T-helper 1 cell treated with Interleukin-12 subunit alpha and Interleukin-12 subunit beta and Interleukin-4 antibody, amounts not matched to agents 30 μg/mL and 1 μg/mL, for 36 hours (primary cell): ENCODE measurements at regions not wholly inside any gene's neighbourhood (a gene's known extent, or its start where the extent isn't known, plus 50 kb on each side); places are given as distances from the start of the nearest gene placed in this dataset.
"Not testable (repeated sequence)": the region's sequence is repeated elsewhere in the genome, so short reads cannot be mapped to it uniquely, and the experiment has no call there.

Experiments
- H3K27ac Mint-ChIP-seq: one replicate; pipeline ENCODE4 v1.8.0; 2021; ENCODE audit warnings: mild to moderate bottlenecking, mixed read lengths
- H3K27me3 Mint-ChIP-seq: one replicate; pipeline ENCODE4 v1.8.0; 2021; ENCODE audit warnings: low read depth, mixed read lengths
- H3K36me3 Mint-ChIP-seq: one replicate; pipeline ENCODE4 v1.8.0; 2021; ENCODE audit warnings: low read depth, mixed read lengths
- H3K4me1 Mint-ChIP-seq: one replicate; pipeline ENCODE4 v1.8.0; 2021; ENCODE audit warnings: low read depth, mixed read lengths
- H3K4me3 Mint-ChIP-seq: one replicate; pipeline ENCODE4 v1.8.0; 2021; ENCODE audit warnings: mild to moderate bottlenecking, moderate library complexity, mixed read lengths
- H3K9me3 Mint-ChIP-seq: one replicate; pipeline ENCODE4 v1.8.0; 2021; ENCODE audit warnings: mixed read lengths

GRCh38 chr2:187878112-187878511 is 323.9 kb upstream of the TFPI start:
- Mint-ChIP-seq H3K9me3 (no peaks in the 10 kb centered on the region), H3K27me3 (no peaks in the 10 kb centered on the region), H3K27ac (no peak overlapping the region), H3K4me1 (no peaks in the 10 kb centered on the region), H3K36me3 (no peaks in the 10 kb centered on the region), H3K4me3 (no peak overlapping the region)

GRCh38 chr2:187879491-187879890 is 325.3 kb upstream of the TFPI start:
- Mint-ChIP-seq H3K36me3 (no peaks in the 10 kb centered on the region), H3K4me1 (no peaks in the 10 kb centered on the region), H3K4me3 (no peak overlapping the region), H3K27me3 (no peaks in the 10 kb centered on the region), H3K27ac (no peak overlapping the region), H3K9me3 (no peaks in the 10 kb centered on the region)

GRCh38 chr2:187884003-187884402 is 329.8 kb upstream of the TFPI start:
- no peak overlapping the region for H3K4me3 Mint-ChIP-seq
- no peaks in the 10 kb centered on the region for H3K4me1 Mint-ChIP-seq
- H3K36me3 Mint-ChIP-seq: no peaks in the 10 kb centered on the region
- no peaks in the 10 kb centered on the region for H3K27me3 Mint-ChIP-seq
- no peaks in the 10 kb centered on the region for H3K9me3 Mint-ChIP-seq
- H3K27ac Mint-ChIP-seq: no peak overlapping the region

GRCh38 chr2:187890690-187891089 is 336.5 kb upstream of the TFPI start:
- H3K4me3 Mint-ChIP-seq: no peak overlapping the region
- H3K27ac Mint-ChIP-seq: no peak overlapping the region
- H3K4me1 Mint-ChIP-seq: no peaks in the 10 kb centered on the region
- no peaks in the 10 kb centered on the region for H3K9me3 Mint-ChIP-seq
- no peaks in the 10 kb centered on the region for H3K27me3 Mint-ChIP-seq
- no peaks in the 10 kb centered on the region for H3K36me3 Mint-ChIP-seq

- Mint-ChIP-seq H3K4me1 (no peaks in the 10 kb centered on the region), H3K36me3 (no peaks in the 10 kb centered on the region), H3K27ac (no peak overlapping the region), H3K4me3 (no peak overlapping the region), H3K27me3 (no peaks in the 10 kb centered on the region), H3K9me3 (no peaks in the 10 kb centered on the region)
Measured at GRCh38 chr2:187900021-187900420, 345.8 kb upstream of the TFPI start.

- Mint-ChIP-seq H3K36me3 (no peaks in the 10 kb centered on the region), H3K27ac (no peak overlapping the region), H3K9me3 (no peaks in the 10 kb centered on the region), H3K4me3 (no peak overlapping the region), H3K27me3 (no peaks in the 10 kb centered on the region), H3K4me1 (no peaks in the 10 kb centered on the region)
Measured at GRCh38 chr2:187906021-187906420, 351.8 kb upstream of the TFPI start.

- H3K36me3 Mint-ChIP-seq, H3K9me3 Mint-ChIP-seq, H3K27me3 Mint-ChIP-seq, H3K4me3 Mint-ChIP-seq, H3K4me1 Mint-ChIP-seq, H3K27ac Mint-ChIP-seq: not testable (repeated sequence)
Measured at GRCh38 chr2:187910922-187911321, 356.7 kb upstream of the TFPI start.

GRCh38 chr2:187912950-187913349 is 358.7 kb upstream of the TFPI start:
- Mint-ChIP-seq H3K27me3 (no peaks in the 10 kb centered on the region), H3K36me3 (no peaks in the 10 kb centered on the region), H3K4me3 (no peak overlapping the region), H3K4me1 (no peaks in the 10 kb centered on the region), H3K27ac (no peak overlapping the region), H3K9me3 (no peaks in the 10 kb centered on the region)

GRCh38 chr2:187915810-187916209 is 361.6 kb upstream of the TFPI start:
- Mint-ChIP-seq H3K27me3 (no peaks in the 10 kb centered on the region), H3K4me3 (no peak overlapping the region), H3K9me3 (no peaks in the 10 kb centered on the region), H3K36me3 (no peaks in the 10 kb centered on the region), H3K27ac (no peak overlapping the region), H3K4me1 (no peaks in the 10 kb centered on the region)

GRCh38 chr2:187916799-187917198 is 362.6 kb upstream of the TFPI start:
- no peaks in the 10 kb centered on the region for H3K27me3 Mint-ChIP-seq
- no peak overlapping the region for H3K27ac Mint-ChIP-seq
- no peaks in the 10 kb centered on the region for H3K36me3 Mint-ChIP-seq
- H3K9me3 Mint-ChIP-seq: no peaks in the 10 kb centered on the region
- H3K4me1 Mint-ChIP-seq: no peaks in the 10 kb centered on the region
- H3K4me3 Mint-ChIP-seq: no peak overlapping the region

GRCh38 chr2:187917535-187917934 is 363.3 kb upstream of the TFPI start:
- H3K27me3 Mint-ChIP-seq: no peaks in the 10 kb centered on the region
- H3K36me3 Mint-ChIP-seq: no peaks in the 10 kb centered on the region
- no peak overlapping the region for H3K4me3 Mint-ChIP-seq
- no peak overlapping the region for H3K27ac Mint-ChIP-seq
- no peaks in the 10 kb centered on the region for H3K4me1 Mint-ChIP-seq
- H3K9me3 Mint-ChIP-seq: no peaks in the 10 kb centered on the region

- Mint-ChIP-seq H3K27me3 (no peaks in the 10 kb centered on the region), H3K36me3 (no peaks in the 10 kb centered on the region), H3K9me3 (no peaks in the 10 kb centered on the region), H3K4me3 (no peak overlapping the region), H3K4me1 (no peaks in the 10 kb centered on the region), H3K27ac (no peak overlapping the region)
Measured at GRCh38 chr2:187918996-187919821, 365.0 kb upstream of the TFPI start.

GRCh38 chr2:187920511-187920910 is 366.3 kb upstream of the TFPI start:
- no peaks in the 10 kb centered on the region for H3K27me3 Mint-ChIP-seq
- no peaks in the 10 kb centered on the region for H3K36me3 Mint-ChIP-seq
- H3K4me3 Mint-ChIP-seq: no peak overlapping the region
- no peak overlapping the region for H3K27ac Mint-ChIP-seq
- no peaks in the 10 kb centered on the region for H3K4me1 Mint-ChIP-seq
- H3K9me3 Mint-ChIP-seq: no peaks in the 10 kb centered on the region

GRCh38 chr2:187922846-187923245 is 368.6 kb upstream of the TFPI start:
- H3K4me3 Mint-ChIP-seq: no peak overlapping the region
- H3K27me3 Mint-ChIP-seq: no peaks in the 10 kb centered on the region
- no peaks in the 10 kb centered on the region for H3K9me3 Mint-ChIP-seq

GRCh38 chr2:187924293-187924692 is 367.4 kb upstream of the GULP1 start:
- Mint-ChIP-seq H3K4me3 (no peak overlapping the region), H3K36me3 (no peaks in the 10 kb centered on the region), H3K9me3 (no peaks in the 10 kb centered on the region), H3K4me1 (no peaks in the 10 kb centered on the region), H3K27ac (no peak overlapping the region), H3K27me3 (no peaks in the 10 kb centered on the region)

More at GRCh38 chr2:187922846-187923245, 368.6 kb upstream of the TFPI start:
- no peak overlapping the region for H3K27ac Mint-ChIP-seq
- no peaks in the 10 kb centered on the region for H3K36me3 Mint-ChIP-seq
- no peaks in the 10 kb centered on the region for H3K4me1 Mint-ChIP-seq

GRCh38 chr2:187934236-187934635 is 357.4 kb upstream of the GULP1 start:
- Mint-ChIP-seq H3K27me3 (no peaks in the 10 kb centered on the region), H3K4me3 (no peak overlapping the region), H3K36me3 (no peaks in the 10 kb centered on the region), H3K9me3 (no peaks in the 10 kb centered on the region), H3K27ac (no peak overlapping the region), H3K4me1 (no peaks in the 10 kb centered on the region)
